Endothelial cell of umbilical vein (primary cell): ENCODE measurements at regions not wholly inside any gene's neighbourhood (a gene's known extent, or its start where the extent isn't known, plus 50 kb on each side); places are given as distances from the start of the nearest gene placed in this dataset.
"Not testable (repeated sequence)": the region's sequence is repeated elsewhere in the genome, so short reads cannot be mapped to it uniquely, and the experiment has no call there.

Experiments
- BruUV-seq: library from RNA; stranded (reverse); fragments of 400-500 nt; replicated peaks from 2 replicates; lab custom pipeline; 2021; lab: Mats Ljungman, UMichigan
- CTCF ChIA-PET: fragments of 300-600, 350-600 bp; sonication (Branson Sonifier 250); formaldehyde crosslinking; loops from one replicate; lab custom pipeline; 2021; ENCODE audit warnings: antibody characterized with exemption, inconsistent platforms; lab: Charles Lee
- POLR2A ChIA-PET: fragments of 300-600, 350-600 bp; sonication (Branson Sonifier 250); formaldehyde crosslinking; loops from one replicate; lab custom pipeline; 2021; ENCODE audit warnings: antibody characterized with exemption, inconsistent platforms; lab: Charles Lee
- DNase-seq: peaks from one replicate; pipeline ENCODE4 v3.0.0-alpha.2; 2011; ENCODE audit warnings: low read depth, low spot score
- FAIRE-seq: peaks from 2 replicates; lab custom pipeline; 2011; peaks lifted over from hg19 to GRCh38; lab: Jason Lieb, UNC
- H2AFZ ChIP-seq: 2 replicates; pipeline ENCODE4 v1.6.0; 2012; ENCODE audit warnings: low read depth, low read length, control low read depth, inconsistent platforms
- H3K27ac ChIP-seq: 2 replicates; pipeline ENCODE4 v1.5.1; 2011; ENCODE audit warnings: low read depth, mild to moderate bottlenecking, control low read depth, low read length, moderate library complexity; ENCODE audit not compliant: insufficient read depth
- H3K27me3 ChIP-seq, 2 experiments: 2 replicates each; pipeline versions ENCODE4 v1.6.0 to v1.6.1; 2011; ENCODE audit warnings: low read length in 2 of 2, mixed read lengths in 1 of 2; ENCODE audit not compliant: control insufficient read depth in 2 of 2, insufficient read depth in 2 of 2
- H3K36me3 ChIP-seq, 2 experiments: 2 replicates in 1 of 2; 3 replicates in 1 of 2; pipeline ENCODE4 v1.5.1; 2011; ENCODE audit warnings: low read length in 2 of 2, mild to moderate bottlenecking in 1 of 2, moderate library complexity in 1 of 2; ENCODE audit not compliant: control insufficient read depth in 2 of 2, insufficient read depth in 2 of 2; ENCODE audit errors: extremely low read depth in 1 of 2
- H3K4me1 ChIP-seq: 3 replicates; pipeline ENCODE4 v1.5.1; 2011; ENCODE audit warnings: mild to moderate bottlenecking, low read length; ENCODE audit not compliant: control insufficient read depth, insufficient read depth; ENCODE audit errors: extremely low read depth
- H3K4me2 ChIP-seq: 2 replicates; pipeline ENCODE4 v1.6.1; 2011; ENCODE audit warnings: low read length, control low read depth, mixed read lengths; ENCODE audit not compliant: insufficient read depth
- H3K4me3 ChIP-seq, 3 experiments: fragments of 200-600 bp in 1 of 3; sonication (generic), shearing (Covaris generic) in 1 of 3; replicated peaks in 1 of 3; 2 replicates each; pipeline ENCODE4 v1.5.1; 2011 to 2016; ENCODE audit warnings: control low read depth in 3 of 3, low read length in 3 of 3, mild to moderate bottlenecking in 2 of 3, inconsistent platforms in 1 of 3, low read depth in 1 of 3, moderate library complexity in 1 of 3; ENCODE audit not compliant: insufficient read depth in 1 of 3
- H3K79me2 ChIP-seq: 2 replicates; pipeline ENCODE4 v1.6.0; 2012; ENCODE audit warnings: low read length, inconsistent platforms; ENCODE audit not compliant: control insufficient read depth, insufficient read depth
- H3K9ac ChIP-seq: replicated peaks from 2 replicates; pipeline ENCODE3; 2011; ENCODE audit warnings: low read length, control low read depth; ENCODE audit not compliant: insufficient read depth; ENCODE audit errors: extremely low read depth
- H3K9me1 ChIP-seq: replicated peaks from 3 replicates; pipeline ENCODE4 v1.6.0; 2011; ENCODE audit warnings: mild to moderate bottlenecking, low read length; ENCODE audit not compliant: control insufficient read depth, insufficient read depth; ENCODE audit errors: extremely low read depth
- H3K9me3 ChIP-seq: replicated peaks from 2 replicates; pipeline ENCODE4 v1.5.1; 2012; ENCODE audit warnings: low read length, inconsistent platforms; ENCODE audit not compliant: control insufficient read depth, insufficient read depth
- H4K20me1 ChIP-seq: replicated peaks from 2 replicates; pipeline ENCODE3; 2011; ENCODE audit warnings: mild to moderate bottlenecking, low read length; ENCODE audit not compliant: control insufficient read depth, insufficient read depth; ENCODE audit errors: extremely low read depth
- CTCF ChIP-seq, 2 donors: IDR thresholded peaks; 1 replicate in 1 of 2; 2 replicates in 1 of 2; pipeline ENCODE4 v1.5.1; 2011; ENCODE audit warnings: low read length in 2 of 2, mild to moderate bottlenecking in 2 of 2, moderate library complexity in 2 of 2, control low read depth in 1 of 2, inconsistent platforms in 1 of 2, low read depth in 1 of 2; ENCODE audit not compliant: insufficient read depth in 1 of 2; ENCODE audit errors: extremely low read depth in 1 of 2
- EZH2 ChIP-seq: IDR thresholded peaks from 2 replicates; pipeline ENCODE4 v1.6.1; 2012; ENCODE audit warnings: borderline replicate concordance, low read depth, mild to moderate bottlenecking, moderate library complexity, low read length, inconsistent platforms; ENCODE audit not compliant: severe bottlenecking
- FOS ChIP-seq: IDR thresholded peaks from 2 replicates; pipeline ENCODE4 v1.6.1; 2011; ENCODE audit warnings: mild to moderate bottlenecking, low read length, moderate library complexity, borderline replicate concordance; ENCODE audit not compliant: insufficient read depth
- MYC ChIP-seq: IDR thresholded peaks from one replicate; pipeline ENCODE4 v1.6.1; 2011; ENCODE audit warnings: mild to moderate bottlenecking, low read depth, low read length
- POLR2A ChIP-seq: IDR thresholded peaks from 2 replicates; pipeline ENCODE4 v1.6.1; 2012; ENCODE audit warnings: low read depth, mild to moderate bottlenecking, control low read depth, low read length
- POLR2AphosphoS5 ChIP-seq: IDR thresholded peaks from 2 replicates; pipeline ENCODE4 v1.6.1; 2012; ENCODE audit warnings: low read depth, mild to moderate bottlenecking, control low read depth, low read length, moderate library complexity; ENCODE audit not compliant: insufficient read depth
- dilution Hi-C: fragments of 300-500 bp; cut with MboI; formaldehyde crosslinking; loops from one replicate; pipeline ENCODE4 v1.15.0; 2019; ENCODE audit warnings: low sequenced_read_pairs; ENCODE audit not compliant: extremely low pct_ligation_motif_present
- intact Hi-C: fragments of 100-400 bp; cut with micrococcal nuclease; formaldehyde crosslinking; loops from one replicate; pipeline ENCODE4 v1.10.0; 2022
- TF ChIP-seq, protein P1 (sequence below): IDR thresholded peaks from 2 replicates; pipeline ENCODE4 v1.6.1; 2011; ENCODE audit not compliant: insufficient read depth, insufficient read length

GRCh38 chr6:137631323-137631722 lies 137.1 kb upstream of the OLIG3 start:
- H3K27me3 ChIP-seq, result peaks cover 0 to 8% of the 10 kb centered on the region in 2 experiments
- no peak for FAIRE-seq
- intact Hi-C loops (no loop called here), dilution Hi-C loops (no loop called here)
- H3K36me3 ChIP-seq, result no peaks in the 10 kb centered on the region
- ChIA-PET CTCF (interaction anchor here (1.4 to 2.0 kb wide), 2 partner anchors 359 to 537 kb away, joined by 3 to 4 read pairs; no protein-coding TSS in a partner anchor), POLR2A (no interaction called here)
- no peak overlapping the region for H2AFZ ChIP-seq
- H3K27ac ChIP-seq, result no peak overlapping the region
- H3K4me2 ChIP-seq, result no peak overlapping the region
- no peaks in the 10 kb centered on the region for H4K20me1 ChIP-seq
- H3K9ac ChIP-seq, result no peak overlapping the region
- TF ChIP-seq EZH2, result no peak
- TF ChIP-seq FOS, result no peak
- TF ChIP-seq POLR2AphosphoS5, result no peak
- TF ChIP-seq POLR2A, result no peak
- no peak for TF ChIP-seq CTCF (IDR thresholded peaks at IDR 0.05; ENCODE audit: extremely low read depth in 1 of 2, insufficient read depth in 1 of 2, low read depth in 1 of 2, low read length in 2 of 2)
- no peak for TF ChIP-seq MYC
- TF ChIP-seq, protein P1, sequence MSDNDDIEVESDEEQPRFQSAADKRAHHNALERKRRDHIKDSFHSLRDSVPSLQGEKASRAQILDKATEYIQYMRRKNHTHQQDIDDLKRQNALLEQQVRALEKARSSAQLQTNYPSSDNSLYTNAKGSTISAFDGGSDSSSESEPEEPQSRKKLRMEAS, result no peak
- BruUV-seq, result no TSS peak
- DNase-seq, result no peak
- no peaks in the 10 kb centered on the region for H3K4me1 ChIP-seq
- H3K4me3 ChIP-seq, result no peak overlapping the region
- H3K79me2 ChIP-seq, result no peaks in the 10 kb centered on the region
- no peaks in the 10 kb centered on the region for H3K9me3 ChIP-seq
- H3K9me1 ChIP-seq, result no peaks in the 10 kb centered on the region

DNA sequence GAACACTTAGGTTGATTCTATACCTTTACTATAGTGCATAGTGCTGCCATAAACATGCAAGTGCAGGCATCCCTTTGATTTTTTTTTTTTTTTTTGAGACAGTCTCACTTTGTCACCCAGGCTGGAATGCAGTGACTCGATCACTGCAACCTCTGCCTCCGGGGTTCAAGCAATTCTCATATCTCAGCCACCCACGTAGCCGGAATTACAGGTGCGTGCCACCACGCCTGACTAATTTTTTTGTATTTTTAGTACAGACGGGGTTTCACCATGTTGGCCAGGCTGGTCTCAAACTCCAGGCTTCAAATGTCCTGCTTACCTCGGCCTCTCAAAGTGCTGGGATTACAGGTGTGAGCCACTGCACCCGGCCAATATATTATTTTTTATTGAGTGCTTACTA lies 140.0 kb upstream of the OLIG3 start:
- H3K9me3 ChIP-seq, FAIRE-seq, H3K27me3 ChIP-seq, H3K4me2 ChIP-seq, H3K79me2 ChIP-seq, H3K9me1 ChIP-seq, DNase-seq, H3K27ac ChIP-seq, POLR2A ChIA-PET, dilution Hi-C loops, BruUV-seq, CTCF ChIA-PET, H3K4me1 ChIP-seq, H2AFZ ChIP-seq, intact Hi-C loops, H3K9ac ChIP-seq, H3K4me3 ChIP-seq, H3K36me3 ChIP-seq, H4K20me1 ChIP-seq: not testable (repeated sequence)
